GM21423 (cell line): ENCODE measurements at regions not wholly inside any gene's neighbourhood (a gene's known extent, or its start where the extent isn't known, plus 50 kb on each side); places are given as distances from the start of the nearest gene placed in this dataset.

Experiments used
- ATAC-seq: cut with Tn5 transposase; IDR thresholded peaks from one replicate; pipeline ENCODE4 v1.9.1; 2021; ENCODE audit warnings: mild to moderate bottlenecking, moderate library complexity; ENCODE audit not compliant: unreplicated experiment

- ATAC-seq = no peak
Measured at GRCh38 chr2:118171546-118171945, 83.3 kb downstream of the INSIG2 start.

- ATAC-seq = no peak
Measured at GRCh38 chr2:118169359-118170005, 81.2 kb downstream of the INSIG2 start.

- no peak for ATAC-seq
Measured at GRCh38 chr2:118168615-118169014, 80.3 kb downstream of the INSIG2 start.

DNA sequence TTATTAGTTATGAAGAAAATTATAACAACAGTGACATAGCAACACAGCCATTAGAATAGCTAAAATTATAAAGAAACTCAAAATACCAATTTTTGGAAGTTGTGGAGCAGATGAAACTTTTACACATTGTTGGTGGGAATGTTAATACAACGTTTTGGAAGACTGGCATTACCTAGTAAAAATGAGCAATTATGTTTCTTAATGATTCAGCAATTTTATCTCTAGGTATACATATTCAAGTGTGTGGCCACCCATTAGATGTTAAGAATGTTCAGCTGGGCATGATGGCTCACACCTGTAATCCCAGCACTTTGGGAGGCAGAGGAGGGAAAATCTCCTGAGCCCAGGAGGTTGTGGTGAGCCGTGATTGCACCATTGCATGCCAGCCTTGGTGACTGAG, 78.8 kb downstream of the INSIG2 start:
- ATAC-seq = no peak

- no peak for ATAC-seq
Measured at GRCh38 chr2:118166242-118166641, 78.0 kb downstream of the INSIG2 start.

DNA sequence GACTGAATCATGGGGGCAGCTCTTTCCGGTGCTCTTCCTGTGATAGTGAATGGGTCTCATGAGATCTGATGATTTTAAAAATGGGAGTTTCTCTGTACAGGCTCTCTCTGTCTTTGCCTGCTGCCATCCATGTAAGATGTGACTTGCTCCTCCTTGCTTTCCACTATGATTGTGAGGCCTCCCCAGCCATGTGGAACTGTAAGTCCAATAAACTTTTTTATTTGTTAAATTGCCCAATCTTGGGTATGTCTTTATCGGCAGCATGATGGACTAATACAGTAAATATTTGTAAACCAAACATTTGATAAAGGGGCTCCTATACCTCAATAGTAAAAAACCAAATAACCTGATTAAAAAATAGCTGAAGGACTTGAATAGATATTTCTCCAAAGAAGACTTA, 77.3 kb downstream of the INSIG2 start:
- no peak for ATAC-seq
